ENCODE measurements at regions not wholly inside any gene's neighbourhood (a gene's known extent, or its start where the extent isn't known, plus 50 kb on each side); places are given as distances from the start of the nearest gene placed in this dataset.

- TF ChIP-seq ZNF274 (IDR thresholded peaks at IDR 0.05; ENCODE audit: low read depth, low read length) (no peak), YY1 (IDR thresholded peaks at IDR 0.05; ENCODE audit: insufficient read depth, insufficient read length) (no peak), SUZ12 (IDR thresholded peaks at IDR 0.05; ENCODE audit: extremely low read depth, insufficient read depth, insufficient read length) (no peak)
Observed at GRCh38 chr18:22322243-22322691, 95.4 kb downstream of the CTAGE1 start.
